PC-9 (cell line): ENCODE measurements at regions not wholly inside any gene's neighbourhood (a gene's known extent, or its start where the extent isn't known, plus 50 kb on each side); places are given as distances from the start of the nearest gene placed in this dataset.

Source experiments
- EZH2 ChIP-seq: fragments of 200-600 bp; sonication (generic); IDR thresholded peaks from 2 replicates; pipeline ENCODE4 v1.8.0; 2017; ENCODE audit warnings: antibody characterized with exemption, low read depth
- TF ChIP-seq, protein P1 (sequence below): fragments of 200-600 bp; sonication (generic); conservative IDR thresholded peaks from 2 replicates; pipeline ENCODE4 v1.6.1; 2017; ENCODE audit warnings: mixed run types, antibody characterized with exemption, mild to moderate bottlenecking, moderate library complexity

DNA sequence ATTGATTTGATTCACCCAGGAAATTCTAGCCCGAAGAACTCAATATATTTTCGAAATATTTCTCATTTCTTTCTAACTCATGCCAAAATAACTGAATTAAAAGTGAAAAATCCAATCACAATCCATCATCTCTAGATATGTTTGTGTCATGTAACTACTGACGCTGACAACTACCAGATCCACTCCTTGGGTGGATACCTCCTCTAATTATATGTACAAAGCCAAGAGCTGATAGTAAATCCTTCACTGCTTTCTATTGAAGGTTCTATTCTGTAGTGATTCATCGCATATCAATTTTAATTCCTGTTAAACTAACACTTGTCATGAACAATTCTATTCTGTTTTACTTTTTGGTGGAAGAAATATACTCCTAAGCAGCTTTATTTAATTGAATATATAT lies 1056.6 kb upstream of the NXPH2 start:
- TF ChIP-seq, protein P1, sequence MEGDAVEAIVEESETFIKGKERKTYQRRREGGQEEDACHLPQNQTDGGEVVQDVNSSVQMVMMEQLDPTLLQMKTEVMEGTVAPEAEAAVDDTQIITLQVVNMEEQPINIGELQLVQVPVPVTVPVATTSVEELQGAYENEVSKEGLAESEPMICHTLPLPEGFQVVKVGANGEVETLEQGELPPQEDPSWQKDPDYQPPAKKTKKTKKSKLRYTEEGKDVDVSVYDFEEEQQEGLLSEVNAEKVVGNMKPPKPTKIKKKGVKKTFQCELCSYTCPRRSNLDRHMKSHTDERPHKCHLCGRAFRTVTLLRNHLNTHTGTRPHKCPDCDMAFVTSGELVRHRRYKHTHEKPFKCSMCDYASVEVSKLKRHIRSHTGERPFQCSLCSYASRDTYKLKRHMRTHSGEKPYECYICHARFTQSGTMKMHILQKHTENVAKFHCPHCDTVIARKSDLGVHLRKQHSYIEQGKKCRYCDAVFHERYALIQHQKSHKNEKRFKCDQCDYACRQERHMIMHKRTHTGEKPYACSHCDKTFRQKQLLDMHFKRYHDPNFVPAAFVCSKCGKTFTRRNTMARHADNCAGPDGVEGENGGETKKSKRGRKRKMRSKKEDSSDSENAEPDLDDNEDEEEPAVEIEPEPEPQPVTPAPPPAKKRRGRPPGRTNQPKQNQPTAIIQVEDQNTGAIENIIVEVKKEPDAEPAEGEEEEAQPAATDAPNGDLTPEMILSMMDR = no peak
- no peak for TF ChIP-seq EZH2
